HPDE6-E6E7 (cell line): ENCODE measurements at regions not wholly inside any gene's neighbourhood (a gene's known extent, or its start where the extent isn't known, plus 50 kb on each side); places are given as distances from the start of the nearest gene placed in this dataset.
"Not testable (repeated sequence)": the region's sequence is repeated elsewhere in the genome, so short reads cannot be mapped to it uniquely, and the experiment has no call there.

Experiments used
- DNase-seq: peaks from one replicate; pipeline ENCODE4 v3.0.0; 2011; ENCODE audit warnings: missing footprints; ENCODE audit errors: extremely low spot score

- DNase-seq, result no peak
Measured at GRCh38 chr15:66963710-66964109, 101.7 kb upstream of the SMAD3 start.

- DNase-seq, result no peak
Measured at GRCh38 chr15:66964111-66964738, 101.2 kb upstream of the SMAD3 start.

GRCh38 chr15:66964791-66965190 lies 100.6 kb upstream of the SMAD3 start:
- DNase-seq, result no peak

- DNase-seq, result no peak
Measured at GRCh38 chr15:66965201-66965900, 100.1 kb upstream of the SMAD3 start.

GRCh38 chr15:66966256-66966655 lies 99.1 kb upstream of the SMAD3 start:
- DNase-seq, result no peak

- no peak for DNase-seq
Measured at GRCh38 chr15:66968806-66969596, 96.4 kb upstream of the SMAD3 start.

GRCh38 chr15:66974131-66974530 lies 91.3 kb upstream of the SMAD3 start:
- DNase-seq, result not testable (repeated sequence)

- DNase-seq, result not testable (repeated sequence)
Measured at GRCh38 chr15:66976106-66976640, 89.2 kb upstream of the SMAD3 start.

- DNase-seq, result not testable (repeated sequence)
Measured at GRCh38 chr15:66980326-66980725, 85.1 kb upstream of the SMAD3 start.

- DNase-seq, result no peak
Measured at GRCh38 chr15:66981771-66982170, 83.6 kb upstream of the SMAD3 start.

- no peak for DNase-seq
Measured at GRCh38 chr15:66982250-66982649, 83.2 kb upstream of the SMAD3 start.

GRCh38 chr15:66982816-66983215 lies 82.6 kb upstream of the SMAD3 start:
- no peak for DNase-seq

GRCh38 chr15:66985653-66986052 lies 79.7 kb upstream of the SMAD3 start:
- DNase-seq, result no peak

- no peak for DNase-seq
Measured at GRCh38 chr15:66986951-66987350, 78.5 kb upstream of the SMAD3 start.

- no peak for DNase-seq
Measured at GRCh38 chr15:66993090-66993489, 72.3 kb upstream of the SMAD3 start.

- DNase-seq, result no peak
Measured at GRCh38 chr15:66993874-66994696, 71.3 kb upstream of the SMAD3 start.

GRCh38 chr15:66994927-66995656 lies 70.3 kb upstream of the SMAD3 start:
- no peak for DNase-seq

GRCh38 chr15:66996094-66996493 lies 69.3 kb upstream of the SMAD3 start:
- DNase-seq, result no peak

- DNase-seq, result no peak
Measured at GRCh38 chr15:66997212-66997611, 68.2 kb upstream of the SMAD3 start.

- DNase-seq, result not testable (repeated sequence)
Measured at GRCh38 chr15:66998234-66998633, 67.2 kb upstream of the SMAD3 start.
